Daoy (cell line): ENCODE measurements at regions not wholly inside any gene's neighbourhood (a gene's known extent, or its start where the extent isn't known, plus 50 kb on each side); places are given as distances from the start of the nearest gene placed in this dataset.
"Not testable (repeated sequence)": the region's sequence is repeated elsewhere in the genome, so short reads cannot be mapped to it uniquely, and the experiment has no call there.

ENCODE experiments used
- DNase-seq: peaks from one replicate; pipeline ENCODE4 v3.0.0-alpha.2; 2015; ENCODE audit warnings: low read depth

DNA sequence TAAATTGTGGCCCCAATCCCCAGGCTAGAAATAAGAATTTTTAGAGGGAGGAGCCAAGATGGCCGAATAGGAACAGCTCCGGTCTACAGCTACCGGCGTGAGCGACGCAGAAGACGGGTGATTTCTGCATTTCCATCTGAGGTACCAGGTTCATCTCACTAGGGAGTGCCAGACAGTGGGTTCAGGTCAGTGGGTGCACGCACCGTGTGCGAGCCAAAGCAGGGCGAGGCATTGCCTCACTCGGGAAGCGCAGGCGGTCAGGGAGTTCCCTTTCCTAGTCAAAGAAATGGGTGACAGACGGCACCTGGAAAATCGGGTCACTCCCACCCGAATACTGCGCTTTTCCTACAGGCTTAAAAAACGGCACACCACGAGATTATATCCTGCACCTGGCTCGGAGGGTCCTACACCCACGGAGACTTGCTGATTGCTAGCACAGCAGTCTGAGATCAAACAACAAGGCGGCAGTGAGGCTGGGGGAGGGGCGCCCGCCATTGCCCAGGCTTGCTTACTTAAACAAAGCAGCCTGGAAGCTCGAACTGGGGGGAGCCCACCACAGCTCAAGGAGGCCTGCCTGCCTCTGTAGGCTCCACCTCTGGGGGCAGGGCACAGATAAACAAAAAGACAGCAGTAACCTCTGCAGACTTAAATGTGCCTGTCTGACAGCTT is 257.7 kb upstream of the MEIS1 start:
- DNase-seq = not testable (repeated sequence)

DNA sequence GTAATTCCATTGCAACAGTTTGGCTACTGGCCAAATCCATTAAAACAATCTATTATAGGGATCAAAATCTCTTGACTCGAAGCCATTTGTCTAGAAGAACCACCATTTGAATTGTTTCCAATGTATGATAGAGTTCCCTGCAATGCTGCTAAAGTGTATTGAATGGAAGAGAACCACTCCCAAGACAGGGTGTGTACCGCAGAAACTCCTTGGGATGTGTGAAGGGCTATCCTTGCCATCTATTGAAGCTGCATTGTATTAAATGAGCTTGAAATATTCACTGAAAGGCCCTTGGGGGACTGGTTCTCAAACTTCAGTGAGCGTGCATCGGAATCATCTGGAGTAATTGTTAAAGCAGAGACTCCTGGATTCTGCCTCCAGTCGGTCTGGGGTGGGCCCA is 260.4 kb upstream of the MEIS1 start:
- DNase-seq = no peak

DNA sequence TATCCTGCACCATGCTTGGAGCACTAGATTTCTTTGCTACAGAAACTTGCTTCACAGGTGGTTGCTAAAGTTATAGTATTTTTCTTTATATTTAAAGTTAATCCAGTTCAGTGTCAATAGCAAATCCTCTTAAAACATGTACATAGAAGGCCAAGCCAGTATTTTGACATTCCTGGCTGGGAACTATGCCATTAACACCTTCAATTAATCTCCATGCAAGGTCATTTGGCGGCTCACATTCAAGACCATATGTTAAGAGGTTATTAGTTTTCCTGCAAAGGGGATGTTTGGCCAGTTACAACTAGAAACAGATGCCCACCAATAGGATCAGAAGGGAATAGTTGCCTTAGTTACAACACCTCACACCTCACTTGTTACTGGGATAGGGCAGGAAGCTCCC is 261.3 kb upstream of the MEIS1 start:
- DNase-seq = no peak

DNA sequence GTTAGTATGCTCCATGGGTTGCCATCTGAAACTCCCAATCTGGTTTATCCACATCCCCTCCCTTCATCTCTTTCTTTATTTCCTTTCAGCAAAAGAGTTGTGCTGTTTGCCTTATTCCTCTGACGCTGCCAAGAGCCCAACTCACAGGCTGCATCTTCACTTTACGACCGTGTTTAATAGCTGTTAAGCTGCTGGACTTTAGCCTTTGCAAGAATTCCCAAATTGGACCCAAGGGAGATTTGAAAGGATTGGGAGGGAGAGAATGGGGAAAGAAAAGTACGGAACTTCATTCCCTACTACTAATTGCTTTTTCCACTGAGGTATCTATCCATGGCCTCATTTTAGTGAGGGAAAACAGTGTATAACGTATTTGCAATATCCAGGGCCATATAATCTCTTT is 263.4 kb upstream of the MEIS1 start:
- DNase-seq = no peak

DNA sequence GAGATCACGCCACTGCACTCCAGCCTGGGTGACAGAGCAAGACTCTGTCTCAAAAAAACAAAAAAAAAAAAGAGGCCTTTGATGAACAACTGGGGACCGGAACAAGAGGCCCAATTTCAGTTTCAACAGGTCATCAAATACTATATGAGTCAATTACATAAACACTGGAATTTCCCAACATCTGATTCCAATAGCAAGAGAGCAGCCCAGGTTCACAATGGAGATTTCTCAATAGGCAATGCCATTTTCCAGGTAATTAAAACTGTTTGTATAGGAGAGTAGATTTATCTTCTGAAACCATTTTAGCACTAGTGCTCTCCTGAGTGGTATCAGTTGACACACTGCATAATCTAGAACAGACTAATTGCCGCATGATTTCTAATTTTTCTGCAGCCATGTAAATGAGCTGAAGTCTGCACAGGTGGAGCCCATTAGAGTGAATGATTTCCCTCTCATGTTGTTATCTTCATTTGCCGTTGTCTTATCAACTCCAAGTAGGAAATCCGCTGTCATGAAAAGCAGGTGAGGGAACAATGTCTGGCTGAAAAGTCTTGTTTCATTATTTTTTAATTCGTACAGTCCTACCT is 264.1 kb upstream of the MEIS1 start:
- DNase-seq = peak; percentile 17

DNA sequence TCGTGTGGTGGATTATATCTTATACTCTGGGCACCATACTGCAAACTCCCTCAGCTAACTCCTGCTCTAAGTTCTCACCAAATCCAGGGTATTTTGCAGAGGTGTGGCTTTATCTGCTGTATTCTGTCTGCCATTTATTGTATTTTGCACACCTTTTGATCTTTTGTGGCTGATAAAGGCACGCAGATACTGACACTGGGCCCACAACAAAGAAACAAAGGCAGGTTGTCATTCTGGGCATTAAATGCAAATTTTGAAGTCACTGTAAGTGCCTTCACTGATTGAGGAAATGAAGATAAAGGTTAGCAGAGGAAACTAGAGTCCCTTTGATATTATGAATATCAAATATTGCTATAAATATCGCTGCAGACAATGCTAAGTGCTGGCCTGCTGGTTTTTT is 265.8 kb upstream of the MEIS1 start:
- no peak for DNase-seq

DNA sequence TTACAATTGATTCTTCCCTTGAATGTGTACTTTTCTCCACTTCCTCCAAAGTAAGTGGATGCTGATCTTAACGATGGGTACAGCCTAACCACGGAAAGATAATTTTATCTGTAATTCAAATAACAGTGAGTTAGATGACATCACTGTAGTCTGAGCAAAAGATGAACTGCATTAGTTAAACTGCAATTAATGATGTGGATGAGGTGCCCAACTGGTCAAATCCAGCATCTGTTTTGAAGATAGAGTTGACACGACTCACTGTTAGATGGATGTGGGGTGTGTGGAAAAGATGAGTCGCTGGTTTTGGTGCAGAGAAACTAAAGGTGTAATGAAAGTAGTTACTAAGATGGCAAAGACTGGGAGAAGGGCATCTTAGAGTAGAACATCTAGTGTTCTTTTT is 270.5 kb upstream of the MEIS1 start:
- DNase-seq = no peak

DNA sequence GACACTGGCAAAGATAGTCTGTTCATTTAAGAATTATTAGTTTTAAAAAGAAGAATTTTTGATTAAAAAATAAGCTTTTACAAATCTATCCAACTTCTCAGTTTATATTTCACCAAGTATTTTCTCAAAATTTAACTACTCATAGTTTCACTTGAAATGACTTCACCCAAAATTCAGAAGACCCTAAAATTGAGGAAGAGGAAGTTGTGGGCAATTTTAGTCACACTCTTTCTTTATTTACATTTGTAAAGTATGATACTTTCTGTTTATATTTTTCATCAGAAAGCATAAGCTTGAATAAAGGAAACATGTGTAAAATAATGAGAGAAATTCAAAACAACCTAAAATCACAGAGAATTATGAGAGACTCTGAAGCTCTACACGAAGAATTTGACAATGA is 278.8 kb upstream of the MEIS1 start:
- DNase-seq = no peak

DNA sequence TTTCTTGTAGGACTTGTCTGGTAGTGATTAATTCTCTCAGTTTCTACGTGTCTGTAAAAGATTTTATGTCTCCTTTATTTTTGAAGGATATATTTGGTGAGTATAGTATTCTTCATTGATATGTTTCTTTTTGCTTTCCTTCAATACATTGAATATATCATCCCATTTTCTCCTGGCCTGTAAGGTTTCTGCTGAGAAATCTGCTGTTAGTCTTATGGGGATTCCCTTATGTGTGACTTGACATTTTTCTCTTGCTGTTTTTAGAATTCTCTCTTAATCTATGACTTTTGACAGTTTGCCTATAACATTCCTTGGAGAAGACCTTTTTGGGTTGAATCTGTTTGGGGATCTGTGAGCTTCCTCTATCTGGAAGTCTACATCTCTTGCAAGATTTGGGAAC is 281.0 kb upstream of the MEIS1 start:
- no peak for DNase-seq

DNA sequence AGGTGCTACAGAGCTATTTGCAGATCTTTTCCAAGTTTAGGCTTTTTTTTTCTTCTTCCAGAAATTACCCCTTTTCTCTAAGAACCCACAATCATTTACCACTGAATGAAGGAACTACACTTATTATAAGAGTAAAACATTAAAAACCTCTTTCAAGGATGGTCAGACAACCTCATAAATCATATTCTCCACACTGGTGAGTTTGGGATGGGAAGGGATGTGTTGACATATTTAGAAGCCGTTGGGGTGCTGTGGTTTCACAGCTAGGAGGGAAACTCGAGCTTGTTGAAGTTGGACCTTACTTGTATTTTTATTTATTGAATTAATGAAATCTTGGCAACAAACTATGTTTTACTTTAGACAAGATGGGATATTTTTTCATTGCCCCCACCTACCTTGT is 289.4 kb upstream of the MEIS1 start:
- DNase-seq = no peak

DNA sequence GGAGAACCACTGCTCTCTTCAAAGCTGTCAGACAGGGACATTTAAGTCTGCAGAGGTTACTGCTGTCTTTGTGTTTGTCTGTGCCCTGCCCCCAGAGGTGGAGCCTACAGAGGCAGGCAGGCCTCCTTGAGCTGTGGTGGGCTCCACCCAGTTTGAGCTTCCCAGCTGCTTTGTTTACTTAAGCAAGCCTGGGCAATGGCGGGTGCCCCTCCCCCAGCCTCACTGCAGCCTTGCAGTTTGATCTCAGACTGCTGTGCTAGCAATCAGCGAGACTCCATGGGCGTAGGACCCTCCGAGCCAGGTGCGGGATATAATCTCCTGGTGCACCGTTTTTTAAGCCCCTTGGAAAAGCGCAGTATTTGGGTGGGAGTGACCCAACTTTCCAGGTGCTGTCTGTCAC is 290.6 kb upstream of the MEIS1 start:
- not testable (repeated sequence) for DNase-seq

DNA sequence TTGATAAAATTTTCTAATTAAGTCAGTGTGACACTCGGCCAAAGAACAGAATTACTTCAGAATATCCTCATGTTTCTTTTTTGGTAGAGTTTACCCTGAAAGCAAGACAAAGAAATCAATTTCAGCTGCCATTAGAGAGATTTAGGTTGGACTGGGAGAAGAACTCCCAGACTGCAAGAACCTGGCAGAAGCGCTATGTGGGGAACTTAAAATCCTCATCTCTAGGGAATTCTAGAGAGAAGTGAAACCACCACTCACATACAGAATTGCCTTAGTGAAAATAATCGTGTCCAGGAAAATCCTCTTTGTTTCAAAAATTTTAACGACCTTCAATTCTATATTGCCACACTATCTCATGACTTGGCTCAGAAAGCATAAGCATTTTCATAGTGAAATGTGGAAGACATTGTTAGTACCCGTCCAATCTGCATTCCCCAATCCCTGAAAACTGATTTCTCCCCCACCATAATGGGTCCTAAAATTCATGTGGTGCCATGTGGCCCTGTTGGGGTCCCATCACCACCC is 297.3 kb upstream of the MEIS1 start:
- no peak for DNase-seq

DNA sequence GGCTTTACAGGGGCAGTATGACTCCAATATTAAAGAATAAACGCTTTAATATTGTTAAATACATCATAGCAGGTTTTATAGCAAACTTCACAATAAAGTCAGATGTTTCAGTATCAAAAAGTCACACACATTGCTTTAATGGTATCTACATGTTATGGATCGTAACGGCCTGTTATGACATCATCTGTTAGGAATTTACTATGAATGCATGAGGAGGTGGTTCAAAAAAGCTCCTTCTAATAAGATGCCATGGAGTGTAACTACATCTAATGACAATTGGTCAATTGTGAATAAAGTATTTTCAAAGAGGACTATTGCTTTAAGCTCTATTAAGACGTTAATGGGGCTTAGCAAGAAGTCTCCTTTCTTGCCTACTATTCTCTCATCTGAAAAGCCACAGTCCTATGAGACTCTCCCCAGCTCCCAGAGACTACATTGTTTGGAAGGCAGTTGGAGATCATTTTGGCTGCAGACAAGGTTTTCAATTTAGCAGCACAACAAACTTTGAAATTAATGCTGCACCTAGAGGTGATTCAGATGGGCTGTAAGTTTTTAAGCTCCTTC is 300.7 kb upstream of the MEIS1 start:
- no peak for DNase-seq

DNA sequence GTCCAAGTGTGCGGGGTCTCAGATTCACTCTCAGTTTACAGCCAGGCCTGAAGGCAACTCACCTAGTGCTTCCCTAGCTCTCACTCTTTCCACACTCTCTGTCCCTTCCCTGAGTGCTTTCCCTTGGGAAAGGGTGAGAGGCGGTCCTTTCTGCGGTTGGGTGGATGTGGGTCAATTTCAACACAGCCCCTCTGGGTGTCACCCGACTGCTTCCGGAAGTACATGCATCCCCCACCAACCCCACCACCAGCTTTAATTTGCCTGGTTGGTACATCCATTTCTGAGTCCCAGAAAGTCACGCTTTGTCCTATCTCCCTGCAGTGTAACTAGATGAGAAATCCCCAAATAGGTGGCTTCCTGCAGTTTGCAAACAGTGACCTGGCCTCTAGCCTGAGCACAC is 307.3 kb upstream of the MEIS1 start:
- DNase-seq = no peak

DNA sequence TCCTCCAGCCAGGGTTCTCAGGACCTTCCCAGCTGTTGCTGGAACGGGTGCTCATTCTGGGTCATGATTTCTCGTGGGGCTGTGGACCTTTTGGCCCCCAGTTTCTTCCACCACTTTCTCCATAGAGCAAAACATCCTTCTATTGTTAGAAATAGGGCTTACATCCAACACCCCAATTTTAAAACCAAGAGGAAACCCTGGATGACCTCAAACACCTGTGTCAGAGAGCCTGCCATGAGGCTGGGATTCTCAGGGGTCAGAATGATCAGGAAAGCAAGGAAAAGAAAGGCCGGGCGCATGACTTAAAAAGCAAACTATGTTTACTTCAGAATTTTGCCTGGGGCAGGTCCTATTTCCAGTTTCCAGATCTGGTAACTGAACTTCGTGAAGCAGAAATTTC is 307.9 kb upstream of the MEIS1 start:
- no peak for DNase-seq

DNA sequence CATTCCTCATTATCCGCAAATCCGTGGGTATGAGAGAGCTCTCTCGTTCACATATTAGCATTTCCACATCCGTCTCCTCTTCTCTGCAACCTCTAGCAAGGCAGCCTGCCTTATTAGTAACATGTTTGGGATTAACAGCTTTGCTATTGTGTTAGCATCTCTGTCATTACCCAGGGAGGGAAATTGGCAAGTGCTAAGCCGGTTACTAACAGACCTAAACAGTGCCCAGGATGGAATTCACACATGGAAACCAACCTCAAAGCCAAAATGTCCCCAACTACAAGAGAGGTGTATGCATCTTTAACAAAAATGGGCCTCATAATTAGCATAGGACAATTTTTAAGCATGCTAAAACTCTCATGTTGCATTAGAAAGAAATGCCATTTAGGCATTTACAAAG is 309.0 kb upstream of the MEIS1 start:
- no peak for DNase-seq

DNA sequence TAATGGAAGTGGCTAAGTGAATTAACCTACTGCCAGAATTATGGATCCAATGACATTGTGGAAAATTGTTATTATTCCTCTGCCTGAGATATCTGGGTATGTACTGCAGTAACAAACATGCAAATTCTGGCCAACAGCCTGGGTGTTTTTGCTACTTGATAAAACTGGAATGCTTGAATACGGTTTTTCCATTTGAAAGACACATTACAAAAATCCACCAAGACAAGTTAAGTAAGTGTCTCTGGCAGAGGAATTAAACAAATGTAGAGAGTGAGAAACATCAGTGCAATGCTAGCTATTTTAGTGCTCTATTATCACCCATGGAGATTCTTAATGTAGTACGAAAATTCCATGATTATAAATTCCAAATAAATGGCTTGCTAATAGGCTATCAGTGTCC is 312.4 kb upstream of the MEIS1 start:
- no peak for DNase-seq

DNA sequence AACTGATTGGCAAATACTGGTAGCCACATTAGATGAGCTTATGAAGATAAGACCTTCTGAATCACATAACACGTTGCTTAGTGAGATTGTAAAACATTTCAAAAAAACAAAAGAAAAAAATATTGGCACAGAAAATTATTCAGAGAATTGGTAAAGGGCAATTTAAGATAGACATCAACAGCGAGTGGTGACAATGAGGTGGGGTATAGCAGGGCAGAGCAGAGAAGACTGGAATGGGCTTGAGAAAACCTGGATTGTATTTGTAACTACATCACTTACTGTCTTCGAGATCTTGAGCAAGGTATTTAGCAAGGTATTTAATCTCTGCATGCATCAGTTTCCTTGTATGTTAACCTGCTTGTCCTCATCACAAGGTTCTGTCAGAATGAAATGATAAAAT is 313.0 kb upstream of the MEIS1 start:
- DNase-seq = no peak

DNA sequence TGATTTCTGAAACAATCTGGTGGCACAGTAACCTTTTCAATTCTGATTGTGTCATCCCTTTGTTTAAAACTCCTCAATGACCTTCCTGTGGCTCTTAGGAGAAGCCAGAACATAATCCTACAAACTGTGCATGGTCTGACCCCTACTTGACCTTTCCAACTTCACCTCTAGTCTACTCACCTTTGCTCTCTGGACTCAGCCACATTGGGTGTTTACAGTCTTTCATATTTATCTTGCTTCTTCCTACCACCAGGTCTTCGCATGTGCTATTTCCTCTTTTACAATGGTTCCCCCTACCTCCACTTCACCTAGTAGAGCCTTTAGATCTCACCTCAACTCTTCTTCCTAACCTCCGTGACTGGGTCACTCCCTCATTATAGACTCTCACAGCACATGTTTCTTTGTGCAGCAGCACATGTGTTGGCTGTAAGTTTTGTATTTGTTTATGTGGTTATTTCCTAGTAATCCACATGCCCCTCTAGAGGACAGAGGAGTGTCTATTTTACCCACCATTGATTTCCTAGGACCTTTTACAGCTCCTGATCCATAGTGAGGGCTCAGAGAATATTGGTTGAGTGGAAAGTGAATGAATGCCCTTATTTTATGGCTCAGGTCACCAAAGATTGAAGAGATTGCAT is 320.8 kb upstream of the MEIS1 start:
- DNase-seq = no peak

DNA sequence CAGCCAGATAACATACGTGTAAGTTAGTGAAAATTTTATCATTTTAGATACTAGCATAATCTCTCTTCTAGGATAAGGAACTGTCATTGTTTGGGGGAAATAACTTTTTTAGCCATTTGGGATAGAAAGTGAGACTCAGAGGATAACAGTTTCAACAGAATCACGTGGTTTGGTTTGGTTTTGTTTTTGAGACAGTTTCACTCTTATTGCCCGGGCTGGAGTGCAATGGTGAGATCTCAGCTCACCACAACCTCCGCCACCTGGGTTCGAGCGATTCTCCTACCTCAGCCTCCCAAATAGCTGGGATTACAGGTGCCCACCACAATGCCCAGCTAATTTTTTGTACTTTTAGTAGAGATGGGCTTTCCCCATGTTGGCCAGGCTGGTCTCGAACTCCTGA is 323.2 kb upstream of the MEIS1 start:
- no peak for DNase-seq

DNA sequence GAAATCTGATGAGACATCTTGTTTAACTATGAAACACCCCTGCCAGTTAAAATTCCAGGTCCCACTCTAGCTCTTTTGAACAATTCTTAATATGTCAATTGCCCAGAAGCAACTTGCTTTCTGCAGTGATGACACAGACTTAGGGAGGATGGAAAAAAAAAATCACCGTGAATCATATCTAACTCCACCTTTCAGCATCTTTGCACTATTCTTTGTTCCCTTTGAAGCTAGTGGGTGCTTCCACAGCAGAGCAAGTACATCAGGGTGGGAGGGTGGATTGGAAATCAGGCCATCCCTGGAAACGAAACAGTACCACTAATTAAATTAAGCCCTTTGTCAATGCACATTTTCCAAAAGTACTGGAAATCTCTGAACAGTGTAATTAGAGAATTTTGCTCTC is 324.3 kb upstream of the MEIS1 start:
- DNase-seq = no peak

DNA sequence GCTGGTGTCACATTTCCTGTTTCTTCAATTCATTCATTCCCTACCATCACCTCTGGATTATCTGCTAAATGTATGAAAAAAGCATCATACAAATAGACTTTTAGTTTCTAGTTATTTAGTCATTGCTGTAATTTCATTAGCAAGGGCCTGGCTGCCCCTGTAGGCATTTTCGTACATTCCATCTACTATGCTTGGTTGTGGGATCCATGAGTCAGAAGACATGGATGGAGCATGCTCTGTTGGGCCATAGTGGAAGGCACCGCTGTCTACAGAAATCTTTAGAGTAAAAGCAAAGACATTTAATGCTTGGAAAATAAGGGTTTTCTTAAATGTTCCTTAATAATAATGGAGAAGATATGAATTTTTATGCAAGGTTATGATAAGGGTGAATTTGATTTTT is 324.8 kb upstream of the MEIS1 start:
- no peak for DNase-seq

DNA sequence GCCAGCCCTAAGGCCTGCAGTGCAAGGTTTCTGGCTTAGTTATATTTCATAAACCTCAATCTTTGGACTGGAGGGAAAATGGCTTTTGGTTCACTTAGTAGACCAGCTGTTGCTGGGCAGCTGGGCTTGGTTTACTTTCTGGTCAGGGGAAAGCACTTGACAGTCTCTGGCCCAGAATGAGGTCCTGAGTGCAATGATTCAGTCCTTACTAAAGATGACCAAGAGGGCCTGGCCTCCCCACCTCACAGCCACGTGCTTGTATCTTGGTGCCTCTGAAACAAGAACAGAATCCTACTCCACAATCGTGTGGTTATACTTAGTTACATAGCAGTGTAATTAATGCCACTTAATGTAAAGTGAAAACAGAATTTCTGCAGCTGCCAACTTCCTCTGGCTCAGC is 325.5 kb upstream of the MEIS1 start:
- DNase-seq = no peak
